HG03571 (cell line): ENCODE measurements at regions not wholly inside any gene's neighbourhood (a gene's known extent, or its start where the extent isn't known, plus 50 kb on each side); places are given as distances from the start of the nearest gene placed in this dataset.
"Not testable (repeated sequence)": the region's sequence is repeated elsewhere in the genome, so short reads cannot be mapped to it uniquely, and the experiment has no call there.

Experiments used
- ATAC-seq: cut with Tn5 transposase; IDR thresholded peaks from one replicate; pipeline ENCODE4 v1.9.1; 2021; ENCODE audit not compliant: unreplicated experiment

DNA sequence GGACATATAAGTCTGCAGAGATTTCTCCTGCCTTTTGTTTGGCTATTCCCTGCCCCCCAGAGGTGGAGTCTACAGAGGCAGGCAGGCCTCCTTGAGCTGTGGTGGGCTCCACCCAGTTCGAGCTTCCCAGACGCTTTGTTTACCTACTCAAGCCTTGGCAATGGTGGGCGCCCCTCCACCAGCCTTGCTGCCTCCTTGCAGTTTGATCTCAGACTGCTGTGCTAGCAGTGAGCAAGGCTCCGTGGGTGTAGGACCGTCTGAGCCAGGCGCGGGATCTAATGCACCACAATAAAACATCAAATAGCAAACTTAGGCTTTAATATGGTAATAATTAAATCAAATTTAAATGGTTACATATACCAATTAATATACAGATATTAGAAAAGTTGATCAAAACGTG is 525.4 kb downstream of the RERGL start:
- ATAC-seq = not testable (repeated sequence)

GRCh38 chr12:17550011-17550410 is 540.0 kb downstream of the RERGL start:
- ATAC-seq = no peak

- ATAC-seq = no peak
Measured at GRCh38 chr12:17540921-17541320, 549.1 kb downstream of the RERGL start.

- ATAC-seq = no peak
Measured at GRCh38 chr12:17528394-17528793, 561.6 kb downstream of the RERGL start.

DNA sequence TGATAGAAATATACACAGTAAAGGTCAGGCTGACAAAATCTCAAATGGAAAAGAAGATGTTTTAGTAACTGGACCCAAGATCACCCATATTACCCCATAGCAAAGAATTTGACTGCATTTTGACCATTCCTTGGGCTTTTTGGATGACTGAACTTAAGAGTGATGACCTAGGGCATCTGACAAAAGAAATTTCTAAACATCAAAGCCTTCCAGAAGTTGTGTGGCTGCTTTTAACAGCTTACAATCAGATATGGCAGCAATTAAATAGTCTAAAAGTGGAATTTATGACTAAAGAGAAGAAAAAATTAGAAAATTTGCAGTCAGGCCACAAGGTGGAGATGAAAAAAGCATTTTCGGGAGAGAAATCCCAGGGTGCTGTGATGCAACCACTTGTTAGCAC is 563.0 kb downstream of the RERGL start:
- no peak for ATAC-seq

- no peak for ATAC-seq
Measured at GRCh38 chr12:17511369-17511768, 578.6 kb downstream of the RERGL start.

DNA sequence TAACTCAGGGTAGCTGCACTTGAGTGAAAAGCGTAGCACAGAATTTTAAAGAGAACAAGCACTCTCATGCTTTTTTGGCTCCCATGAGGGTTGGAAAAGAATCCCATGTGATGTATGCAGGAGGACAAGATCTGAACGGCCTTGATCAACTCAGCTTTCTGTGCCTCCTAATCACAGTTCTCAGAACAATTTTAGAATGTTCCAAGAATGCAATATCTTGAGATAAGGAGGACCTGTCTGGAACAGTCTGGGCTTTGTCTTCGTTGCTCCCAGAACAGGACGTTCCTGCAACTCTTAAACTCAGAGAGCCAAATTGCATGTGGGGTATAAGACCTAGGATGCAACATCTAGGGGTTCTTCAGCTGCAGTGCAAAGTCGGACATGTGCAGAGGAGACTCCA is 582.7 kb downstream of the RERGL start:
- ATAC-seq = no peak

- ATAC-seq = no peak
Measured at GRCh38 chr12:17503742-17504141, 586.3 kb downstream of the RERGL start.

GRCh38 chr12:17489452-17489851 is 600.5 kb downstream of the RERGL start:
- ATAC-seq = no peak

DNA sequence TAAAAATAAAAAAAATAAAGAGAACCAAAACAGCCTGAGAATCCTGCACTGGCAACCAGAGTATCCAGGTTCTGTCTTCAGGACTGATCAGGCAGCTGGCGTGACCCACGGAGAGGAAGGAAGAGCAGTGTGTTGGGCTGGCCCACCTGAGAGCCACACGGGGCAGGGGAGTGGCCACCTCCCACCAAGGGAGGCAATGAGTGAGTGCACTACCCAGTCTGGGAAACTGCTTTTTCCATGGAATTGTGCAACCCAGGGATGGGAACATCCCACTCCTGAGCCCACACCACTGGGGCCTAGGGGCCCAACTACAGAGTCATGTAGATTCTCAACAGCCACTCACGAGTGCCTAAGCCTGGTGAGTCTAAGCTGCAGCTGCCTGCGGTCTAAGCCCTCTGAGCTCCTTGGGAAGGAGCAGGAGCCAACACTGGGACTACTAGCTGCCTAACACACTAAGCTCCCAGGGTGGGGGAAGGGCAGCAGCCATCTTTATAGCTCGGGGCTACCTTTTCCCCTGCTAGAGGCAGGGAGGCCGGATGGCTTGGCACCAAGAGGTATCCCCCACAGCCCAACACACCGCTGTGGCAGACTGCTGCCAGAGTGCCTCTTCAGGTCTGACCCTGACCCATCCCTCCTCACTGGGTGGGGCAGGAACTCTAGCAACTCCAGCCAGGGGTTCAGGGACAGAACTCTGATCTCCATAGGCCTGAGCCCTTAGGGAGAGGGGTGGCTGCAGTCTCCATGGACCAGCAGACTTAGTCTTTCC is 610.9 kb downstream of the RERGL start:
- ATAC-seq = no peak

GRCh38 chr12:17470460-17470859 is 619.5 kb downstream of the RERGL start:
- no peak for ATAC-seq

DNA sequence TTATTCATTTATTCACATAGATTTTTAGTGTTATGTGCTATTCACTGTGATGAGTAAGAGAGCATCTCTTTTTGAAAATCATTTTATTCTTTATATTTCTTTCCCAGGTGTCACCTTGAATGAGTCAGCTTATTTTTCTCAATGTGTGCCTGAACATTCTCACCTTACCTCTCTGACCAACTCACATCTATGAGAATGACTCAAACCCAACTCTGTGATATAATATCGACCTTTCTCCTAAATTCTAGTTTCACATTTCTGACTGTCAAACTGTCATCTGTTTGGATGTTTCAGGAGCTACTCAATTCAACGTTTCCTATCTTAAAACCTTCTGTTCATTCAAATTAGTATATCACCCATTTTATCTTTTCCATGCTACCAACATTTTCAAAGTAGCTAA is 630.8 kb downstream of the RERGL start:
- no peak for ATAC-seq

DNA sequence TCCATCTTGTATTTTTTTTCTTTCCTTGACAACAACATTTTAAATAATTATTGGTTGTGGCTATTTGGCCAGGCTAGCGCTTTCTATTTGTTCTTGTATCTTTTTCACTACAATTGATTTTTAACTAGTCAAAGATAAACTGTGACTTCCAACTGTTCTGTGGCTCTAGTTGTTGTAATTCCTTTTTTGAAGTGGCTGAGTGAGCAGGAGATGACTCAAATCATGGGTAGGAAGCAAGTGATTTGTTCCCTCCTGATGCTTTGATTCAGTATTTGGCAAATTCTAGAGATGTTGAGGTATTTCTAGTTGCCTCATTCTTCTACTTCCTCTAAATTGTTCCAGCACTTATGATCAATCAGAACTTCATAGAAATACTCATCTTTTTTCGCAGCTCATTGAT is 633.5 kb downstream of the RERGL start:
- no peak for ATAC-seq

GRCh38 chr12:17438141-17438540 is 651.9 kb downstream of the RERGL start:
- no peak for ATAC-seq

DNA sequence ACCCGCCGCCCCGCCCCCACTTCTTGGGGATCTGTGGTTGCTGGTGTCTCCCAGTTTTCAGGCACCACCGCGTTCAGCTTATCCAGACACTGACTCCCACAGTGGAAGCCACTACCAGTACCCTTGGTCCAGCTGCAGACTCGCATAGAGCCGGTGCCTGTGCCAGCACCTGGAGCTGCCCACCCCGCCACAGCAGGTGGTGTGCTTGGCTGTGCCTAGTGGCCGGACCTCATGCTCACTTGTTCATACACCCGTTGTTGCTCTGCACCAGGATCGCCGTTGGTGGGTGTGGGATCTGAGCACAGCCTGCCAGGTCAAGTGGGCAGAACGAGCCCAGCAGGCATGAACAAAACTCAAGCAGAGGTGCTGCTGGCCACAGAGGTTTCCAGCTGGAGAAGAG is 673.2 kb downstream of the RERGL start:
- no peak for ATAC-seq

GRCh38 chr12:17414596-17414995 is 675.4 kb downstream of the RERGL start:
- ATAC-seq = no peak

GRCh38 chr12:17411662-17412061 is 678.3 kb downstream of the RERGL start:
- no peak for ATAC-seq

- ATAC-seq = no peak
Measured at GRCh38 chr12:17388679-17389078, 701.3 kb downstream of the RERGL start.

DNA sequence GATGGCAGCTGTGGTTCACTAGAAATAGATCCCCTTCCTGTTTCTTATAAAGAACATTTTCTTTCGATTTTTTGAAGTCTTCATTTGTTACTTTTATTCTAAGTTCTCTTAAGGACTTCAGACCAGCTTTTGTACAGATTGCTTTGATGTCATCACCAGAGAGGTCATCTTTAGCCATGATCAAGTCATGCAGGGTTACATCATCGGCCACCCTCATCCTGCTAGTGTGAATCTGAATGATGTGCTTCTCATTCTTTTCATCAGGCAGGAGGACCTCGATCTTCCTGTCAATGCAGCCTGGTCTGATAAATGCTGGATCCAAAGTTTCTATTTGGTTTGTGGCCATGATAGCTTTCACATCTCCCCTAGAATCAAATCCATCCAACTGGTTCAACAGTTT is 706.7 kb downstream of the RERGL start:
- ATAC-seq = no peak

DNA sequence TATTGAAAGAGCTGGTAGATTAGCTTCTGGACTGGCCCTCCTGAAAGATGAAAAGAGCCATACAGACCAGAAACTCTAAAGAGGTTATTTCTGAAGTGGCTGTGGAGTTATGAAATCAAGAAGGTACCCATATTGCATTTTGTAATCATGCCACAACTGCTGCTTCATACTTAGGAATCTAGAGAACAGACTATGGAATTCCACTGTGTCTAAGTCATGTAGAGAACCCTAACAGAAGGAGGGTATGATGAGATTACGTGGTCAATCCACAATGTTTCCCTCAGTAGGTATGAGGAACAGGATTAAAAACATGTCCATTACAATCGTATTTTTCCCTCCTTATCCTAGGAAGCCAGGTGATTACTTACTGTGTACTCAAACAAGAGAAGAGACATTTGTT is 708.8 kb downstream of the RERGL start:
- no peak for ATAC-seq

DNA sequence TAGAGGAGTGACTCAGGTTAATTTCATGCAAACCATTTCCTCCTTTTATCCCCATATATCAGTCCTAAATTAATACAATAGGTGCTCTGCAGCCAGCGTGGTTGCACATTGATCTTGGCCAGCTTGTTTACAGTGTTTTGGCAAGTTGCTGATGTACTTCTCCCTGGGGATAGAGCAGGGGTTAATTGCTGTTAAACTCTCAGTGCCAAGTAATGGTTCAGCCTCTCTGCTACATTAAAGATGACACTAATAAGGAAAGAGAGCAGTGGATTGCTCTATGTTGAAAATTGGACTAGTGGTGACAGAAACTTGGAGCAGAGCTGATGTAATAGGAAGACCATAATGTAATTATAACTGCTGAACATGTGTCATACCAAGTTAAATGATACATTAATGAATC is 717.5 kb downstream of the RERGL start:
- ATAC-seq = no peak

GRCh38 chr12:17371491-17372215 is 718.3 kb downstream of the RERGL start:
- ATAC-seq = no peak

- ATAC-seq = no peak
Measured at GRCh38 chr12:17370621-17371020, 719.4 kb downstream of the RERGL start.
